Stimulated activated CD8-positive, alpha-beta memory T cell treated with anti-CD3 and anti-CD28 coated beads, Interleukin-7, amount 100 ng/mL, for 48 hours (primary cell): ENCODE measurements at regions not wholly inside any gene's neighbourhood (a gene's known extent, or its start where the extent isn't known, plus 50 kb on each side); places are given as distances from the start of the nearest gene placed in this dataset.

ENCODE experiments used
- DNase-seq, 2 donors: peaks; one replicate each; pipeline ENCODE4 v3.0.0-alpha.2; 2020; ENCODE audit warnings: low read depth in 1 of 2; ENCODE audit errors: extremely low read depth in 1 of 2

GRCh38 chr3:106018102-106018501 is 149.3 kb upstream of the CBLB start:
- DNase-seq = no peak

- no peak for DNase-seq
Observed at GRCh38 chr3:106018929-106019550, 150.2 kb upstream of the CBLB start.

- DNase-seq = no peak
Observed at GRCh38 chr3:106022913-106023312, 154.1 kb upstream of the CBLB start.

GRCh38 chr3:106025151-106025722 is 156.4 kb upstream of the CBLB start:
- no peak for DNase-seq

GRCh38 chr3:106029954-106030626 is 161.3 kb upstream of the CBLB start:
- DNase-seq = no peak

GRCh38 chr3:106030627-106030963 is 161.8 kb upstream of the CBLB start:
- DNase-seq = no peak

- DNase-seq = no peak
Observed at GRCh38 chr3:106032479-106032878, 163.7 kb upstream of the CBLB start.

GRCh38 chr3:106033654-106034053 is 164.8 kb upstream of the CBLB start:
- no peak for DNase-seq

GRCh38 chr3:106034313-106034712 is 165.5 kb upstream of the CBLB start:
- no peak for DNase-seq

GRCh38 chr3:106035619-106036018 is 166.8 kb upstream of the CBLB start:
- no peak for DNase-seq

- DNase-seq = no peak
Observed at GRCh38 chr3:106036696-106037095, 167.9 kb upstream of the CBLB start.

GRCh38 chr3:106047221-106047620 is 178.4 kb upstream of the CBLB start:
- no peak for DNase-seq

- no peak for DNase-seq
Observed at GRCh38 chr3:106048946-106049481, 180.2 kb upstream of the CBLB start.

- no peak for DNase-seq
Observed at GRCh38 chr3:106049821-106050220, 181.0 kb upstream of the CBLB start.

- DNase-seq = no peak
Observed at GRCh38 chr3:106056931-106057330, 188.1 kb upstream of the CBLB start.

- no peak for DNase-seq
Observed at GRCh38 chr3:106058475-106058874, 189.7 kb upstream of the CBLB start.

GRCh38 chr3:106059953-106060517 is 191.2 kb upstream of the CBLB start:
- no peak for DNase-seq

- DNase-seq = no peak
Observed at GRCh38 chr3:106063909-106064308, 195.1 kb upstream of the CBLB start.

GRCh38 chr3:106065831-106066230 is 197.0 kb upstream of the CBLB start:
- no peak for DNase-seq

- no peak for DNase-seq
Observed at GRCh38 chr3:106067711-106068110, 198.9 kb upstream of the CBLB start.

GRCh38 chr3:106068381-106068780 is 199.6 kb upstream of the CBLB start:
- no peak for DNase-seq

GRCh38 chr3:106068795-106069194 is 200.0 kb upstream of the CBLB start:
- no peak for DNase-seq
